ENCODE measurements at regions not wholly inside any gene's neighbourhood (a gene's known extent, or its start where the extent isn't known, plus 50 kb on each side); places are given as distances from the start of the nearest gene placed in this dataset.

DNA sequence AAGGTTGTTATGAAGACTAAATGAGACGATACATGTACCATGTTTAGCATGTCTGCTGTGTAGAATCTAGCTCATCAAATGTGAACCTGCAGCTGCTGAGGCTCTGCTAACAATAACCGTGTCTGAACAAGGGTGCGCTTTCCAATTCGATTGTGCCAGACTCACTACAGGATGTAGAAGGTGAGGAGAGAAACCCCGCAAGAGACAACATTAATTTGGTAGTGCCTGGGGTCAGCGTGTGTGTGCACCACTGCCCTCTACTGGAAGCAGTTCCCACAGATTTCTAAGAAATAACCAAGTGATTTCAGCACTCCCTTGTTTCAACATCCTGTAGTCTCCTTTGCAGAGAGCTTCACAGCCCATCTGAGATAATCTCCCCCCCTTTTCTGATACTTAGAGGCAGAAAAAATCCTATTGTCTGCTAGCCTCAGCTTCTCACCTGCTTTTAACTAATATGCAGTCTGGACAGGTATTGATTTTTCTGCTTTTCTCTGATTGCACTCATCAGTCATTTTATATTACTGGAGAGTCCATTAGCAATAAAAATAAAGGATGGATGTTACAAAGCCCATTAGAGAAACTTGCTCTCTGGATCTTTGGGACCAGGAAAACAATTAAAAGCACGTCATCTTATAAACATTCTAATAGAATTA lies 96.7 kb upstream of the BACH2 start:
- Histone ChIP-seq H3K79me2 (ENCODE audit: insufficient read depth, low read depth, low read length) (no peaks in the 10 kb centered on the region), H3K4me1 (ENCODE audit: insufficient read depth, low read length, poor library complexity, severe bottlenecking) (peaks cover 67% of the 10 kb centered on the region), H3K4me2 (ENCODE audit: low read length) (peak overlapping the region; percentile 53), H2AFZ (ENCODE audit: low read length) (peak overlapping the region; percentile 75; the same call in 1 of the 2 replicates), H3K4me3 (ENCODE audit: low read depth, low read length, poor library complexity, severe bottlenecking) (peak overlapping the region; percentile 18), H3K9me3 (ENCODE audit: low read length) (peaks cover 7% of the 10 kb centered on the region; the same call in 1 of the 2 replicates), H3K27ac (ENCODE audit: low read depth, low read length, poor library complexity, severe bottlenecking) (peak overlapping the region; percentile 71), H3K36me3 (ENCODE audit: insufficient read depth, low read length) (no peaks in the 10 kb centered on the region; the same call in 1 of the 2 replicates), H3K9me2 (ENCODE audit: insufficient read depth, low read length) (no peaks in the 10 kb centered on the region), H4K20me1 (ENCODE audit: insufficient read depth, low read length) (no peaks in the 10 kb centered on the region)
- DNase-seq (ENCODE audit: low spot score): peak; percentile 93
- POLR2A ChIA-PET: interaction anchor here (0.5 to 2.7 kb wide), 16 partner anchors 9 to 142 kb away, joined by 3 to 21 read pairs (median 6); no protein-coding TSS in a partner anchor
- no TSS peak for BruUV-seq (replicated peaks)
- intact Hi-C loops (cut with micrococcal nuclease; ENCODE audit: unreplicated experiment): loop anchor here (1.0 to 10.0 kb wide), 5 partner anchors 85 to 451 kb away; no protein-coding TSS in a partner anchor
- CTCF ChIA-PET (ENCODE audit: unreplicated experiment): interaction anchor here (0.6 to 2.1 kb wide), 16 partner anchors 9 to 1022 kb away, joined by 3 to 15 read pairs (median 5); no protein-coding TSS in a partner anchor
- TF ChIP-seq, protein P1, sequence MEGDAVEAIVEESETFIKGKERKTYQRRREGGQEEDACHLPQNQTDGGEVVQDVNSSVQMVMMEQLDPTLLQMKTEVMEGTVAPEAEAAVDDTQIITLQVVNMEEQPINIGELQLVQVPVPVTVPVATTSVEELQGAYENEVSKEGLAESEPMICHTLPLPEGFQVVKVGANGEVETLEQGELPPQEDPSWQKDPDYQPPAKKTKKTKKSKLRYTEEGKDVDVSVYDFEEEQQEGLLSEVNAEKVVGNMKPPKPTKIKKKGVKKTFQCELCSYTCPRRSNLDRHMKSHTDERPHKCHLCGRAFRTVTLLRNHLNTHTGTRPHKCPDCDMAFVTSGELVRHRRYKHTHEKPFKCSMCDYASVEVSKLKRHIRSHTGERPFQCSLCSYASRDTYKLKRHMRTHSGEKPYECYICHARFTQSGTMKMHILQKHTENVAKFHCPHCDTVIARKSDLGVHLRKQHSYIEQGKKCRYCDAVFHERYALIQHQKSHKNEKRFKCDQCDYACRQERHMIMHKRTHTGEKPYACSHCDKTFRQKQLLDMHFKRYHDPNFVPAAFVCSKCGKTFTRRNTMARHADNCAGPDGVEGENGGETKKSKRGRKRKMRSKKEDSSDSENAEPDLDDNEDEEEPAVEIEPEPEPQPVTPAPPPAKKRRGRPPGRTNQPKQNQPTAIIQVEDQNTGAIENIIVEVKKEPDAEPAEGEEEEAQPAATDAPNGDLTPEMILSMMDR (conservative IDR thresholded peaks at IDR 0.05; ENCODE audit: low read length): peak; percentile 97
- TF ChIP-seq EZH2phosphoT487 (IDR thresholded peaks at IDR 0.05; ENCODE audit: borderline replicate concordance, low read depth, low read length): no peak

DNA sequence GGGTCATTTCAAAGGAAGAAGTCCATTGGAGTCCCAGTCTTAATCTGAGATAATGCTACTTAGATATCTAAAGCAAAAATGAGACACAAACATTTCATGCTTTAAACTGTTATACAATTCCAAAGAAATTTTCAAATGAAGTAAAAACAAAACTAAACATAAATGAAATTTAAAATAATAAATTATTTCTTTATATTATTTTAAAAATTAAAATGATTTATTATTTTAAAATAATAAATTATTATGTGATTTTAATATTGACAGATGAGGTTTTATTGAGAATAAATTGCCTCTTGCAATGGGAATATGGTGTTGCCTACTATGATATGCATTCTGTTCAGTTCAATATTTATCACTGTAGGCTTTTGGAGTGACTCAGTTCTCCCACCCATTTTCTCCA lies 93.7 kb upstream of the BACH2 start:
- intact Hi-C loops (cut with micrococcal nuclease; ENCODE audit: unreplicated experiment): loop anchor here (5.0 to 10.0 kb wide), 2 partner anchors 176 to 448 kb away; no protein-coding TSS in a partner anchor
- BruUV-seq (replicated peaks): no TSS peak
- peaks cover 10% of the 10 kb centered on the region; the same call in 1 of the 2 replicates for H3K79me2 ChIP-seq (ENCODE audit: insufficient read depth, low read depth, low read length)

More for the DNA sequence above, 93.7 kb upstream of the BACH2 start:
- H3K36me3 ChIP-seq (ENCODE audit: insufficient read depth, low read length): no peaks in the 10 kb centered on the region; the same call in 1 of the 2 replicates
- no peak for DNase-seq (ENCODE audit: low spot score)
- ChIA-PET CTCF (ENCODE audit: unreplicated experiment) (interaction anchor here (0.6 kb wide), 1 partner anchor 107 kb away, joined by 3 read pairs; no protein-coding TSS in a partner anchor), POLR2A (interaction anchor here (0.7 to 5.4 kb wide), 11 partner anchors 9 to 104 kb away, joined by 3 to 31 read pairs (median 5); no protein-coding TSS in a partner anchor)
- no peak overlapping the region for H3K4me2 ChIP-seq (ENCODE audit: low read length)
- no peak overlapping the region for H3K4me3 ChIP-seq (ENCODE audit: low read depth, low read length, poor library complexity, severe bottlenecking)
- TF ChIP-seq EZH2phosphoT487 (IDR thresholded peaks at IDR 0.05; ENCODE audit: borderline replicate concordance, low read depth, low read length): no peak
- TF ChIP-seq, protein P1 (conservative IDR thresholded peaks at IDR 0.05; ENCODE audit: low read length): no peak
- no peaks in the 10 kb centered on the region for H4K20me1 ChIP-seq (ENCODE audit: insufficient read depth, low read length)
- H3K9me3 ChIP-seq (ENCODE audit: low read length): peaks cover 7% of the 10 kb centered on the region; the same call in 1 of the 2 replicates
- peak overlapping the region; percentile 56; the same call in 1 of the 2 replicates for H2AFZ ChIP-seq (ENCODE audit: low read length)
- no peaks in the 10 kb centered on the region for H3K9me2 ChIP-seq (ENCODE audit: insufficient read depth, low read length)
- peak overlapping the region; percentile 97 for H3K27ac ChIP-seq (ENCODE audit: low read depth, low read length, poor library complexity, severe bottlenecking)
- peaks cover 84% of the 10 kb centered on the region for H3K4me1 ChIP-seq (ENCODE audit: insufficient read depth, low read length, poor library complexity, severe bottlenecking)
